T-helper 22 cell (primary cell): ENCODE measurements at regions not wholly inside any gene's neighbourhood (a gene's known extent, or its start where the extent isn't known, plus 50 kb on each side); places are given as distances from the start of the nearest gene placed in this dataset.

Experiments
- DNase-seq: peaks from one replicate; pipeline ENCODE4 v3.0.0-alpha.2; 2020; ENCODE audit warnings: low read depth

- no peak for DNase-seq
These were observed 134.0 kb upstream of the SUCLG2 start for GRCh38 chr3:67788396-67788795.

- no peak for DNase-seq
These were observed 129.2 kb upstream of the SUCLG2 start for GRCh38 chr3:67783281-67784250.

GRCh38 chr3:67781871-67782270, 127.5 kb upstream of the SUCLG2 start:
- DNase-seq = no peak

DNA sequence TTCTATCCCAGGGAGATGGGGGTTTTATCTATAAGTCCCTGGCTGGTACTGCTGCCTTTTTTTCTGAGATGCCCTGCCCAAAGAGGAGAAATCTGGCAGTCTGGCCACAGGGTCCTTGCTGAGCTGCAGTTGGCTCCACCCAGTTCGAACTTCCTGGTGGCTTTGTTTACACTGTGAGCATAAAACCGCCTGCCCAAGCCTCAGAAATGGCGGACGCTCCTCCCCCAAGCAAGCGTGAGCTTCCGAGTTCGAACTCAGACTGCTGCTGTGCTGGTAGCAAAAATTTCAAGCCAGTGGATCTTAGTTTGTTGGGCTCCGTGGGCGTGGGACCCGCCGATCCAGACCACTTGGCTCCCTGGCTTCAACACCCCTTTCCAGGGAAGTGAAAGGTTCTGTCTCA, 126.8 kb upstream of the SUCLG2 start:
- no peak for DNase-seq

DNA sequence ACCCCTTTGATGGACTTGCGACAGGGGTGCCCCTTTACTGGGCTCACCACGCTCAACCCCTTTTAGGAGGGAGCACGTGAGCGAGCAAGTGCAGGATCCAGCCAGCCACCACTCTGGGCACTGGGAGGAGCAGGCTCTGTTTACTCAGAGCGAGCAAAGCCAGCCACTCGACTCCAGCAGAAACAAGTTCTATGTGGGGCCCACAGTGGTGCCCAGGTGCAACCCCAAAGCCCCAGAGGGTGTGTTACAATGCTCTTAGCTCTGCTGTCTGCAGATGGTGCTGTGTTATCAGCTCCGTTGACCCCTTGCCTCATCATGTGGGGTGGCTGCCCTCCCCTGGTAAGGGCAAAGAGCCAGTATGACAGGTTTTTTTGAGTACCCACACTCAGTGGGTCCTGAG, 120.3 kb upstream of the SUCLG2 start:
- DNase-seq = no peak

DNA sequence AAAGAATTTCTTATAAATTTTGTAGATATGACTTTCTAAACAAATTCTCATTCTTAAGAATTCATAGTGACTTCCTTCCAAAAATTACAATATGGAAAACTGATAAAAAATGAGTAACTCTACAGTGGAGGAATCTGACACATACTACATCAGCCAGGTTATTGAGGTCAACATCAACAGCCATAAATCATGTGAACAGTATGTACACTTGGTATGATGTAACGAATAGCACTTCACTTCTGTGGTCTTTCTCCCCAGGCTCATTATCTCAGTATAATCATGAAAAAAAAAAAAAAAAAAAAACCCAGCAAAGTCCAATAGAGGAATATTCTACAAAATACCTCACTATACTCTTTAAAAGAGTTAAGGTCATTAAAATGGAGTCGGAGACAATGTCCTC, 111.2 kb upstream of the SUCLG2 start:
- DNase-seq = no peak

GRCh38 chr3:67745296-67745695, 90.9 kb upstream of the SUCLG2 start:
- DNase-seq = no peak

DNA sequence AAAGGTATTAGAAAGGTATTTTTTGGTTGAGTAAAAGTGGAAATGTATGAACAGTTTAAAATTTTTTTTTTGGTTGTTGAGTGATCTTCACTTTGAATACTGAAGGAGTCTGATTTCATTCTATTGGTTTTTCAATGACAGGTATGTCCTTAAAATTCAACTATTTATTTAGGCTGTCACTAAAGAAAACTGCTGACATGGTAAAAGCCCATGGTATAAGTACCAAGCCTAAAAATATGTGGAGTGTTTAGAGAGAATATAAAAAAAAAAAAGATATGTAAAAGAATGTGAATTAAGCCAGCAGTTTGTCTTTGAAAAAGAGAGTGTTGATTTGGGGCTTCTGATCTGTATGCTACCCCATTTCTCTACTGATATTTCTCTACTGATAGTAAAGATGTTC, 90.3 kb upstream of the SUCLG2 start:
- no peak for DNase-seq

GRCh38 chr3:67739851-67740250, 85.4 kb upstream of the SUCLG2 start:
- DNase-seq = no peak

DNA sequence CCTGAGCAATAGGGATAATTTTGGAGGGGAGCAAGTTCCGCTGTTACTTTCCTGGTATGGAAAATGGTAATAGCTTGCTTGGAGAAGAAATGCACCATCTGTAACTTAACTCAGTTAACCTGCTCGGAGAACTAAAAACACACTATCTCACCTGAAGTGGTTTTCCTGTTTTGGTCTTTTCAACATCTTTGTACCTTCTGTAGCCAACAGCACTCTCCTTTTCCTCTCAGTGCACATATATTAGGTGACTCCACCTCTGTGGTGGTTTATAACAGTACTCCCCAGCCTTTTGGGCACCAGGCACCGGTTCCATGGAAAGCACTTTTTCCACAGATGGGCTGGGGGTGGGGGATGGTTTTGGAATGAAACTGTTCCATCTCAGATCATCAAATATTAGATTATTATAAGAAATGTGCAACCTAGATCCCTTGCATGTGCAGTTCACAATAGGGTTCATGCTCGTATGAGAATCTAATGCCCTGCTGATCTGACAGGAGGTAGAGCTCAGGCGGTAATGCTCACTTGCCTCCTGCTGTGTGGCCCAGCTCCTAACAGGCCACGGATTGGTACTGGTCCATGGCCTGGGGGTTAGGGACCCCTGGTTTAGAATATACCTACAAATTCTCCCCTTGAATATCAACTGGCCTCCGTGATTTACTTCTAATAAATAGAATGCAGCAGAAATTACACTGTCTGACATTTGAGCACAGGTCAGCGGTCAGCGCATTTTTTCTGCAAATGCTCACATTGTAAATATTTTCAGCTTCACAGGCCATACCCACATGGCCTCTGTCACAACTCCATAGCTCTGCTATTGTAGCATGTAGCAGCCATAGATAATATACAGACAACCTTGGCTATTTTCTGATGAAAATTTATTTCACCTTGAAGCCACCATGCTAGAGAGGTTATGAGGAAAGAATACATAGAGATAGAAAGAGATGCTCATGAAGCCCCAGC, 83.8 kb upstream of the SUCLG2 start:
- no peak for DNase-seq

- DNase-seq = no peak
These were observed 82.7 kb upstream of the SUCLG2 start for GRCh38 chr3:67737140-67737539.

DNA sequence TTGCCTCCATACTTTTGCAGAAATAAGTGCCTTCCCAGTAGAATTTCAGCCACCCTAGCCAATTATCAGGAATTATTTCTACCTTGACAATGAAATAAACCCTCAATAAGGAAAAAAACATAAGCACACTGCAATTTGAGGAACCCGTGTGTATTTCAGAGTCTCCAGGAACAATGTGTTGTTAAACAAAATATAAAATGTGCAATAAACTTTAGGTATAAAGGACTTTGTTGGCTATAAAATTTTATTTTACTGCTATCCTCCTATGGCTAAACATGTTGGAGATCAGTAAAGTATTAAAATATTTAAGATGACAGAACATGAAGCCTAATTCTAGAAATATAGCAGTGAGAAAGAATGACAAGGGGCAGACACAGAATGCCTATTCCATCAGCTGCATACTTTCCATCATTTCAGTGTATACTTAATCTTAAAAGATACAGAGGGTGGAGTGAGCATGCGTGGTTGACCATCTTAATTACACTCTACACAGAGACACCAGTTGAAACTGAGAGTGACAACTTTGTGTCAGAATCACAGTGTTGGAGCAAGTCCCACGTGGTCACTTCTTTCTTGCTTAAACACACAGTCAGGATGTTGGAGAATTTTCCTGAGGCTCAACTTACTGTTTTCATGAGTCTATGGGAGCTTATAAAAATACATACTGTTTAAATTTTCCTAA, 79.0 kb upstream of the SUCLG2 start:
- no peak for DNase-seq

DNA sequence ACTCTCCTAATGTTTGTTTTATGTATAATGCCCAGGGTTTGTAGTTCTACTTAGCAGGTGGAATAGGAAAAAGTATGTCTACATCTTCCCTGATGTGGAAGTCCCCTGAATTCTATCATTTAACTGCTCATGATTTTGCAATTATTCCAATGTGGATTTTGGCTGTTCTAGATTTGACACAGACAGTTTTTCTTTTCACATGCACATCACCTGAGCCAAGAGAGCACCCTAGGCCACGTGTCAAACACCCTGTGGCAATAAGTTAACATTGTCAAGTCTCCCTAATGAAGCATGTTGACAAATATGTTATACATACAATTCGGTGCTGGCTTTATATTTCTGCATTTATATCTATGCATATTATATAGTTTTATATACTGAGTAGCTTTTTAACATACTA, 70.0 kb upstream of the SUCLG2 start:
- DNase-seq = no peak

DNA sequence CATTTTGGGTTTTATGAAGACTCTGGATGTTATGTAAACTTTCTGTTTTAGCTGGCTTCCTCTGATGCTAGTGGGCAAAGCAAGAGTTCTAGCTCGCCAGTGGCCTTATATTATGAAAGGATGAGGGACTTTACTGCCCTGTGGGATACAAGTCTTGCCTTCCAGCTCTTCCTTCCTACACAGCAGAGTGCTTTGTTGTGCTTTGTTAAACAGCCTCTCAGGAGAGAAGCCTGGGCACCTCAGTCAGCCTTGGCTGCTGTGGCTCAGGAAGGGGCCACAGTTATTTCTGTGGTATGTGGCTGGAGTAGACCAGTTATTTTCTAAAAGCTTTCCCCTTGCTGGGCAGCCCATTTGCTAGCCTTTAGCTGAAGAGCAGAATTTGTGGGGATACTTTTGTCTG, 69.5 kb upstream of the SUCLG2 start:
- DNase-seq = no peak

DNA sequence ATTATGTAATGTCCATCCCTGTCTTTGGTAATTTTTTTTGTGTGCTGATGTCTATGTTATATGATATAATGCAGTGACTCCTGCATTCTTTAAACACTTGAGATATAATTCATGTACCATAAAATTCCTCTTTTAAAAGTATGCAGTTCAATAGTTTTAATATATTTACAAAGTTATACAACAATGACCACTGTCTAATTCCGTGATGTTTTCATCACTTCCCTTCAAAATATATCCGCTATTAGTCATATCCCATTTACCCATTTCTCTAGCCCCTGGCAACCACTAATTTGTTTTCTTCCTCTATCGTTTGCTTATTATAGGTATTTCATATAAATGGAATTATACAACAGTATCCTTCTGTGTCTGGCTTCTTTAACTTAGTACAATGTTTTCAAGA, 64.9 kb upstream of the SUCLG2 start:
- no peak for DNase-seq

DNA sequence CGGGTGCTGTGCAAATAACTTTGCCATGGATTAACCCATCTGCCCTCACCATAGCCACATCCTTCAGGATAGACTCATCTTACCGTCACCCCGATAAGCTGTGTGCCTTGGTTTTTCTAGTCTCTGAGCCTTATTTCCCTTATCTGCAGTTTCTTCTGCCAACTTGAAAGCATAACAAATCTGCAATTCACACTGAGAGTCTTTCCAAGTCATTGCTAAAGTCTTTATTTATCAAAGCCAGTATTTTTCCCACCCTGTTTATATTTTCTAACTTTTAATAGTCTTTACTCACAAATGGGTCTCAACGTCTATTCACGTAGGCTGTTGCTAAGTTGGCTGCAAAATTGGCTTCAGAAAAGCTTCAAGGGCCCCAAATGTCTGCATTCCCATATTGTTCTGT, 61.6 kb upstream of the SUCLG2 start:
- no peak for DNase-seq

- no peak for DNase-seq
These were observed 59.5 kb upstream of the SUCLG2 start for GRCh38 chr3:67713764-67714469.

DNA sequence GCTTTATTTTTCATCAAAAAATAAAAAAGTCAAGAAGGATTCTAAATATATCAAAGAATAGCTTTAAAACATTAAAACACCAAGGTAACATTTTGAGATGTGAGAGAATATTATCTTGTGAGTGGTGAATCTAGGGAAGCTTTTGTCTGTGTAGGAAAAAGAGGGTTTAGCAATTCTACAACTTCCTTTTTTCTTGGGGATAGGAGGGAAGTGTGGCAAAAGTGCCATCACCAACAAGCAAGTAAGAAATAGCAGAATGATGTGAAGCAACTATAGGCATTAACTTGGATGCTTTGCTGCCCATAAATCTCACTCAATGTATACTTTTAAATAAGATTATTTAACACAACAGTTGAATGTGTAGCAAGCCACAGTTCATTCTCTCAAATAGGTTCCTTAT, 57.8 kb upstream of the SUCLG2 start:
- no peak for DNase-seq

DNA sequence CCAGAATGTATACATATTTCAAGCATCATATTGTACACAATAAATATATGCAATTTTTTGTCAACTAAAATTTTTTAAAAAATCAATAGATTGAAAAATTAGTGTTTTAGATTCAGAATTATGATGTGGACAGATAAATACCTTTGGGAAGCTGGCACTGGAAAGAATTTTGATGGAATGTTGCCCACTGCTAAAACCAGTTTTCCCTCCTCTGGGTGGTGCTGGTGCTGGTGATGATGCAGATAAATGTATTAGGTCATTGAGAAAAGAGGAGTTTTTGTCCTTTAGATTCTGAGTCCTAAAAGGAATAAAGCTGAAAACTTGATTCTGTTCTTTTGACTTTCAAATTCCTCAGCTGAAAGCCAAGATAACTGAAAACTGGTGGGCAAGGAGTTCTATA, 56.0 kb upstream of the SUCLG2 start:
- no peak for DNase-seq

GRCh38 chr3:67706934-67707333, 52.5 kb upstream of the SUCLG2 start:
- no peak for DNase-seq

GRCh38 chr3:67704322-67704721, 49.9 kb upstream of the SUCLG2 start:
- no peak for DNase-seq
